Cardiac fibroblast (primary cell): ENCODE measurements at regions not wholly inside any gene's neighbourhood (a gene's known extent, or its start where the extent isn't known, plus 50 kb on each side); places are given as distances from the start of the nearest gene placed in this dataset.

ENCODE experiments used
- DNase-seq, 2 donors: peaks; one replicate each; pipeline versions ENCODE4 v3.0.0 to v3.0.0-alpha.2; 2010; ENCODE audit warnings: low read depth in 2 of 2
- H3K4me3 ChIP-seq, 2 donors: replicated peaks in 1 of 2; 1 replicate in 1 of 2; 2 replicates in 1 of 2; pipeline ENCODE4 v1.5.1; 2011; ENCODE audit warnings: low read depth in 2 of 2, low read length in 2 of 2, mild to moderate bottlenecking in 2 of 2, moderate library complexity in 1 of 2
- CTCF ChIP-seq: IDR thresholded peaks from one replicate; pipeline ENCODE4 v1.5.1; 2011; ENCODE audit warnings: low read depth, mild to moderate bottlenecking, low read length, inconsistent platforms

- H3K4me3 ChIP-seq = no peak overlapping the region
- no peak for DNase-seq
- no peak for TF ChIP-seq CTCF
Observed at GRCh38 chr2:152879275-152879674, 160.9 kb downstream of the ARL6IP6 start.

GRCh38 chr2:152875701-152876695 is 157.6 kb downstream of the ARL6IP6 start:
- DNase-seq = peak; percentile 13 to 57
- TF ChIP-seq CTCF = no peak
- H3K4me3 ChIP-seq = no peak overlapping the region

- DNase-seq = peak in 1 of 2 donors; percentile 2
- H3K4me3 ChIP-seq = no peak overlapping the region
- no peak for TF ChIP-seq CTCF
Observed at GRCh38 chr2:152874955-152875354, 156.5 kb downstream of the ARL6IP6 start.

- no peak for DNase-seq
- no peak overlapping the region for H3K4me3 ChIP-seq
- no peak for TF ChIP-seq CTCF
Observed at GRCh38 chr2:152870239-152870638, 151.8 kb downstream of the ARL6IP6 start.

GRCh38 chr2:152867397-152867796 is 149.0 kb downstream of the ARL6IP6 start:
- H3K4me3 ChIP-seq = no peak overlapping the region
- no peak for DNase-seq
- TF ChIP-seq CTCF = no peak

GRCh38 chr2:152864601-152865149 is 146.3 kb downstream of the ARL6IP6 start:
- H3K4me3 ChIP-seq = no peak overlapping the region
- no peak for DNase-seq
- TF ChIP-seq CTCF = no peak
